Activated CD8-positive, alpha-beta T cell treated with anti-CD3 and anti-CD28 coated beads, Interleukin-2, amount 10 ng/mL, durations not matched to agents 7 days and 5 days (primary cell): ENCODE measurements at regions not wholly inside any gene's neighbourhood (a gene's known extent, or its start where the extent isn't known, plus 50 kb on each side); places are given as distances from the start of the nearest gene placed in this dataset.
"Not testable (repeated sequence)": the region's sequence is repeated elsewhere in the genome, so short reads cannot be mapped to it uniquely, and the experiment has no call there.

ENCODE experiments used
- ATAC-seq: fragments of 150-1000 bp; cut with Tn5 transposase; one replicate; pipeline ENCODE4 v1.10.0; 2021; ENCODE audit warnings: moderate library complexity
- CTCF ChIA-PET: fragments of 350-600 bp; sonication (Branson Sonifier 250); formaldehyde crosslinking; loops from one replicate; lab custom pipeline; 2021; ENCODE audit warnings: antibody characterized with exemption; lab: Charles Lee
- POLR2A ChIA-PET: fragments of 350-600 bp; sonication (Branson Sonifier 250); formaldehyde crosslinking; loops from one replicate; lab custom pipeline; 2021; ENCODE audit warnings: antibody characterized with exemption; lab: Charles Lee
- DNase-seq: peaks from one replicate; pipeline ENCODE4 v3.0.0-alpha.2; 2020
- H3K27ac Mint-ChIP-seq: one replicate; pipeline ENCODE4 v1.8.0; 2021; ENCODE audit warnings: mild to moderate bottlenecking, mixed read lengths
- H3K27me3 Mint-ChIP-seq: one replicate; pipeline ENCODE4 v1.8.0; 2021; ENCODE audit warnings: low read depth, mixed read lengths
- H3K36me3 Mint-ChIP-seq: one replicate; pipeline ENCODE4 v1.8.0; 2021; ENCODE audit warnings: low read depth, mixed read lengths
- H3K4me1 Mint-ChIP-seq: one replicate; pipeline ENCODE4 v1.8.0; 2021; ENCODE audit warnings: low read depth, mixed read lengths
- H3K4me3 Mint-ChIP-seq: one replicate; pipeline ENCODE4 v1.8.0; 2021; ENCODE audit warnings: mild to moderate bottlenecking, mixed read lengths
- H3K9me3 Mint-ChIP-seq: one replicate; pipeline ENCODE4 v1.8.0; 2022; ENCODE audit warnings: mixed read lengths; ENCODE audit not compliant: insufficient read depth

- H3K36me3 Mint-ChIP-seq, DNase-seq, ATAC-seq, H3K27me3 Mint-ChIP-seq, POLR2A ChIA-PET, H3K27ac Mint-ChIP-seq, H3K9me3 Mint-ChIP-seq, H3K4me3 Mint-ChIP-seq, CTCF ChIA-PET, H3K4me1 Mint-ChIP-seq: not testable (repeated sequence)
These were observed 152.2 kb upstream of the SPACA7 start for GRCh38 chr13:112223929-112224328.

GRCh38 chr13:112225429-112226090, 150.6 kb upstream of the SPACA7 start:
- Mint-ChIP-seq H3K36me3 (no peaks in the 10 kb centered on the region), H3K27ac (no peak overlapping the region), H3K9me3 (no peaks in the 10 kb centered on the region), H3K27me3 (no peaks in the 10 kb centered on the region), H3K4me1 (no peaks in the 10 kb centered on the region), H3K4me3 (no peak overlapping the region)
- POLR2A ChIA-PET, result no interaction called here
- ATAC-seq (no peak), DNase-seq (no peak)
- CTCF ChIA-PET, result no interaction called here

- H3K9me3 Mint-ChIP-seq, result no peaks in the 10 kb centered on the region
- ChIA-PET POLR2A (no interaction called here), CTCF (no interaction called here)
- DNase-seq, result no peak
- H3K4me1 Mint-ChIP-seq, result no peaks in the 10 kb centered on the region
- no peaks in the 10 kb centered on the region for H3K36me3 Mint-ChIP-seq
- no peaks in the 10 kb centered on the region for H3K27me3 Mint-ChIP-seq
- no peak overlapping the region for H3K27ac Mint-ChIP-seq
- H3K4me3 Mint-ChIP-seq, result no peak overlapping the region
- ATAC-seq, result no peak
These were observed 149.7 kb upstream of the SPACA7 start for GRCh38 chr13:112226320-112227002.

- Mint-ChIP-seq H3K4me3 (no peak overlapping the region), H3K9me3 (no peaks in the 10 kb centered on the region), H3K27ac (no peak overlapping the region), H3K4me1 (no peaks in the 10 kb centered on the region), H3K36me3 (no peaks in the 10 kb centered on the region), H3K27me3 (no peaks in the 10 kb centered on the region)
- ChIA-PET POLR2A (no interaction called here), CTCF (no interaction called here)
- no peak for ATAC-seq
- no peak for DNase-seq
These were observed 149.1 kb upstream of the SPACA7 start for GRCh38 chr13:112227031-112227430.

DNA sequence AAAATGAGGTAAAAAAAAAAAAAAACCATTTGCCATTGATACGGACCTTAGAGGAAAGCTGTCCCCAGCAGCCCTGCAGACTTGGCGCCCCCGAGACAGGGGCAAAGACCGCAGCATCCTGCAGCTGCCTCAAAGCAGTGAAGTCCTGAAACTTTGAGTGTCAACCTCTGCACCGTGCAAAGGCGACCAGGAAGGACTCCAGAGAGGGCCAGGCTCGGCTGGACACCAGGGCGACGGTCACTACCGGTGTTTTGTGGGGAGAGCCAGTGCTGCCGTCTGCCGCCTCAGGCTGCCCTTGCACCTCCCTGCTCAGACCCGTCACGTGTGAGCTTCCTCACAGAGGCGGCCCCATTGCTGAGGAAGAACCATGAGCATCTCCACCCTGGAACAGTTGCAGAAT, 146.7 kb upstream of the SPACA7 start:
- H3K36me3 Mint-ChIP-seq, result no peaks in the 10 kb centered on the region
- no peak overlapping the region for H3K4me3 Mint-ChIP-seq
- H3K27ac Mint-ChIP-seq, result no peak overlapping the region
- ChIA-PET CTCF (no interaction called here), POLR2A (no interaction called here)
- DNase-seq (no peak), ATAC-seq (no peak)
- no peaks in the 10 kb centered on the region for H3K4me1 Mint-ChIP-seq
- H3K9me3 Mint-ChIP-seq, result no peaks in the 10 kb centered on the region
- no peaks in the 10 kb centered on the region for H3K27me3 Mint-ChIP-seq

DNA sequence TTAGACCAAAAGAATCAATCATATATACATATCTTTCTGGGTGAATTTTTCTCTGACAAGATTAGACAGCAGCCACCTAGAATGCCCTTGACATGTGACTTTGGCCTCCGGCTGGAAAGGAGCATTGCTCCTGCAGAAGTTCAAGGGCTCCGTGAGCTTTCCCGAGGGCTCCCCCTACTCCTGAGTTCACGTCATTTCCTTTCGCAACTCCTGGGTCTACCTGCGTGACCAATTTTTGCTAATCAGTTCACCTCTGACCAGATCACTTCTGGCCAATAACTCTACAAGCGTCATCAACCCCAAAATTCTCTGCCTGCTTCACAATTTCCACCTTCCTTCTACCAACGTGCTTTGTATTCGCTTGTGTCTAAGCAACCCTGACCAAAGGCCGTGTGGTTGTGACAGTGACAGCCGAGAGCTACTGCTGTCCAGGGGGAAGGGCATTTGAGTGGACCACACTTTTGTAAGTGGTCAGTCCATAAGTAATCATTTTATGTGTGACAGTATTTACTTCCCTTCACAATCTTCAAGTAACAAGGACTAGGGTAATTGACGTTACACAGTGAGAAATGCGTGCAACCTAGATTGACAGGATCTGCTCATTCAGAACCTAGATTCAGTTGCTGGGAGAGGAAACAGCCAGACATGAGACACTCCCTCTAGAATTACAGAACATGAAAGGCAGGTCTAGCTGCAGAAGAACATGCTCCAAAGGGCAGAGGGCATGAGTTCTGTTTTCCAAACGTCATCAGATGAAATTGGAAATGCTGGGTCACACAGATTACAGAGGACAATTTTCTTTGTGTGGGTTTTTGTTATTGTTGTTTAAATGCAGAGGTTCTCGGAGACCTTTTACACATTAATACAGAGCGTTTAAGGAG, 145.9 kb upstream of the SPACA7 start:
- ATAC-seq (no peak), DNase-seq (no peak)
- Mint-ChIP-seq H3K4me1 (no peaks in the 10 kb centered on the region), H3K4me3 (no peak overlapping the region), H3K9me3 (no peaks in the 10 kb centered on the region), H3K27me3 (no peaks in the 10 kb centered on the region), H3K36me3 (no peaks in the 10 kb centered on the region), H3K27ac (no peak overlapping the region)
- ChIA-PET POLR2A (no interaction called here), CTCF (no interaction called here)

- ATAC-seq, result no peak
- CTCF ChIA-PET, result no interaction called here
- Mint-ChIP-seq H3K36me3 (no peaks in the 10 kb centered on the region), H3K4me3 (no peak overlapping the region), H3K27me3 (no peaks in the 10 kb centered on the region), H3K9me3 (no peaks in the 10 kb centered on the region), H3K4me1 (no peaks in the 10 kb centered on the region), H3K27ac (no peak overlapping the region)
- POLR2A ChIA-PET, result interaction anchor here (0.6 kb wide), 1 partner anchor 18 kb away, joined by 3 read pairs; no protein-coding TSS in a partner anchor
- no peak for DNase-seq
These were observed 144.6 kb upstream of the SPACA7 start for GRCh38 chr13:112231451-112232083.

DNA sequence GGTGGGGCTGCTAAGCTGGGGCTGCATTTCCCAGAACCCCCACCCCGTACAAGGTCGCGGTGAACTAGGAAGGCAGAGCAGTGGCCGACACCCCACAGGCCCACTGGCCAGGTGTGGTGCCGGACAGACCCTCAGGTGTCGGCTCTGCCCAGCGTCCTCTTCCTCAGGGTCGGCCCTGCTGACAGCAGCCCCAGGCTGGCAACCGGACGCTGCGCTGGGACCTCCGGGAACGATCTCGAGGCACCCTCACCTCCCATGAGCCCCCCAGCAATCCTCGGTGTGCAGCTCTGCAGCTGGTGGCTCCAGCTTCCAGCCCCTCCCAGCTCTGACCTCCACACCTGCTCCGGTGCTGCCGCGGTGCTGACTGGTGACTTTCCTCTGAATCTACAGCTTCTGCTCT, 142.9 kb upstream of the SPACA7 start:
- DNase-seq (no peak), ATAC-seq (no peak)
- H3K9me3 Mint-ChIP-seq, result no peaks in the 10 kb centered on the region
- no peak overlapping the region for H3K27ac Mint-ChIP-seq
- no peaks in the 10 kb centered on the region for H3K36me3 Mint-ChIP-seq
- no peaks in the 10 kb centered on the region for H3K27me3 Mint-ChIP-seq
- POLR2A ChIA-PET, result no interaction called here
- CTCF ChIA-PET, result no interaction called here
- no peak overlapping the region for H3K4me3 Mint-ChIP-seq
- no peaks in the 10 kb centered on the region for H3K4me1 Mint-ChIP-seq

GRCh38 chr13:112233716-112234115, 142.4 kb upstream of the SPACA7 start:
- Mint-ChIP-seq H3K27me3 (no peaks in the 10 kb centered on the region), H3K27ac (no peak overlapping the region), H3K4me1 (no peaks in the 10 kb centered on the region), H3K4me3 (no peak overlapping the region), H3K9me3 (no peaks in the 10 kb centered on the region), H3K36me3 (no peaks in the 10 kb centered on the region)
- ATAC-seq, result no peak
- POLR2A ChIA-PET, result no interaction called here
- CTCF ChIA-PET, result no interaction called here
- no peak for DNase-seq

DNA sequence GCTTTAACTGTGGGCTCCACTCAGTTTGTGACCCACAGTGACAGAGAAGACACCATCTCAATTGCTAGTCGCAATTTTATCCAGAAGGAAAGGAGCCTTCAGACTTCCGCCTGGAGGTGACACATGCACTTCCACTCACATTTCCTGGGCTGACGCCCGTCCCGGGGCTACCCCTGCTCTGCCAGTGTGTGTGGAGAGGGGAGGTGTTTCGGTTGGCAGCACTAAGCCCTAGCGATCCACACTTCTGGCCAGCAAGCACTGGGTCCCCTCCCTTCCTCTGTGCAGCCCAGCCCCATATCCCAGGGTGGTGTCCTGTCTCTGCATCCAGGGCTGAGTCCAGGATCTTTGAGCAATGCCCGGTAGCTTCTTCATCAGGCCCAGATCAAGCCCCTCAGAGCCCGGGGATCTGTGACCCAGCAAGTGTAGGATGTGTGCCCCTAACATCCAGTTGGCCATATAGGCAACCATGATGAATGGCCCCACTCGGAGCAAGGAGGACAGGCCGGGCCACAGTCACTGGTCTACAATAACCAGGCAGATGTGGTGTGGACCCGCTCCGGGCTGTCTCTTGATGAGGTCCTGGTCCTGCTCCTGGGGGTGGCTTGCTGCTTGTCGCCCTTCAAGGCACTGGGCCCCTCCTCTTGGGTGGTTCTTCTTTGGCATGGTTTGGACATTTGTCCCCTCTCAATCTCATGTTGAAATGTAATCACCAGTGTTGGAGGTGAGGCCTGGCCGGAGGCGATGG, 141.9 kb upstream of the SPACA7 start:
- H3K9me3 Mint-ChIP-seq, result no peaks in the 10 kb centered on the region
- no peak overlapping the region for H3K27ac Mint-ChIP-seq
- no peak for ATAC-seq
- H3K4me3 Mint-ChIP-seq, result no peak overlapping the region
- no peaks in the 10 kb centered on the region for H3K36me3 Mint-ChIP-seq
- no peak for DNase-seq
- ChIA-PET CTCF (no interaction called here), POLR2A (no interaction called here)
- H3K4me1 Mint-ChIP-seq, result no peaks in the 10 kb centered on the region
- no peaks in the 10 kb centered on the region for H3K27me3 Mint-ChIP-seq

DNA sequence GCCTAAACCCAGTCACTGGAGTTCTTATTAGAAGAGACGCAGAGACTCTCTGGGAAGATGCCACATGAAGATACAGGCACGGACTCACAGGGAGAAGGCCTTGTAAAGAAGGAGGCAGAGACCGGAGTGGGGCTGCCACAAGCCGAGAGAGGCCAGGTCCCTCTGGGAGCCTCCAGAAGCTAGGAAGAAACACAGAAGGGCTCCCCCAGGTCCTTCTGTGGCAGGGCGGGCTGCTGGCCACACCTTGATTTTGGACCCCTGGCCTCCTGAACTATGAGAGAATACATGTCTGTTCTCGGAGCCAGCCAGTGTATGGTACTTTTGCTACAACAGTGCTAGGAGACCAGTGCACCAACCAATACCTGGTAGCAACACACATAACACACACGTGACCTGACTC, 140.1 kb upstream of the SPACA7 start:
- H3K27ac Mint-ChIP-seq, result no peak overlapping the region
- no peak for ATAC-seq
- CTCF ChIA-PET, result no interaction called here
- no peaks in the 10 kb centered on the region for H3K36me3 Mint-ChIP-seq
- POLR2A ChIA-PET, result no interaction called here
- no peaks in the 10 kb centered on the region for H3K4me1 Mint-ChIP-seq
- no peaks in the 10 kb centered on the region for H3K27me3 Mint-ChIP-seq
- H3K9me3 Mint-ChIP-seq, result no peaks in the 10 kb centered on the region
- H3K4me3 Mint-ChIP-seq, result no peak overlapping the region
- no peak for DNase-seq
